ENCODE measurements at regions not wholly inside any gene's neighbourhood (a gene's known extent, or its start where the extent isn't known, plus 50 kb on each side); places are given as distances from the start of the nearest gene placed in this dataset.

DNA sequence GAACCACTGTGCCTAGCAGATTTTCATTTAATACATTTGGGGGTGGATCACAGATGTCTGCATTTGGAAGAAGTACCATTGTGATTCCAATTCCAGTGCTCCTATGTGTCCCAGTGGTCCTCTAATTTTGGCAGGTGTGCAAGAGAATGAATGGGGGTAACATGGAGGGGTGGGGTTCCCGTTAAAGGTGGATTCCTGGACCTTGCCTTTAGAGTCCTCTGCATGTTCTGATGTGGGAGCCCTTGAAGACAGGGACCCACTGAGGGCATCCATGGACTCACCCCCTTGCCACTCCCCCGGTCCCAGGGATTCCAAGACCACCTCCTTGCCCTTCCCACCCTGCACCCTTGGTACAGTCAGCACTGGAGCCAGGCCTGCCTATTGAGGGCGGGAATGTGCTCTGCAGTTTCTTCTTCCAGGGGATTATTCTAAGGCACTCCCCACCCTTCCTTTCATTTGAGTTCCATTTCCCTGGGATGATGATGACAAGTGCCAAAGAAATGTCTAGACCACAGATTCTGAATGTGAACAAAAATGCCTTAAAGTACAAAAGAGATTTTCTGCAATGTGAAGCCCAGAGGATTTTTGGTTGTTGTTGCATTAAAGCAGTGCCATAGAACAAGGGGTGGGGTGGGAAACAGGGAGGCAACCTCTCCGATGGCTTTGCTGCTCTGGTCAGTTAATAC is 119.4 kb upstream of the PTCH1 start:
- TF ChIP-seq, protein P1, sequence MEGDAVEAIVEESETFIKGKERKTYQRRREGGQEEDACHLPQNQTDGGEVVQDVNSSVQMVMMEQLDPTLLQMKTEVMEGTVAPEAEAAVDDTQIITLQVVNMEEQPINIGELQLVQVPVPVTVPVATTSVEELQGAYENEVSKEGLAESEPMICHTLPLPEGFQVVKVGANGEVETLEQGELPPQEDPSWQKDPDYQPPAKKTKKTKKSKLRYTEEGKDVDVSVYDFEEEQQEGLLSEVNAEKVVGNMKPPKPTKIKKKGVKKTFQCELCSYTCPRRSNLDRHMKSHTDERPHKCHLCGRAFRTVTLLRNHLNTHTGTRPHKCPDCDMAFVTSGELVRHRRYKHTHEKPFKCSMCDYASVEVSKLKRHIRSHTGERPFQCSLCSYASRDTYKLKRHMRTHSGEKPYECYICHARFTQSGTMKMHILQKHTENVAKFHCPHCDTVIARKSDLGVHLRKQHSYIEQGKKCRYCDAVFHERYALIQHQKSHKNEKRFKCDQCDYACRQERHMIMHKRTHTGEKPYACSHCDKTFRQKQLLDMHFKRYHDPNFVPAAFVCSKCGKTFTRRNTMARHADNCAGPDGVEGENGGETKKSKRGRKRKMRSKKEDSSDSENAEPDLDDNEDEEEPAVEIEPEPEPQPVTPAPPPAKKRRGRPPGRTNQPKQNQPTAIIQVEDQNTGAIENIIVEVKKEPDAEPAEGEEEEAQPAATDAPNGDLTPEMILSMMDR (IDR thresholded peaks at IDR 0.05; ENCODE audit: low read length), result no peak
- TF ChIP-seq EZH2phosphoT487 (IDR thresholded peaks at IDR 0.05; ENCODE audit: low read length) (no peak), EZH2 (optimal IDR thresholded peaks at IDR 0.05; ENCODE audit: low read depth, low read length) (no peak)

All from MM.1S (cell line).